Large intestine (tissue), 3 donors: ENCODE measurements at regions not wholly inside any gene's neighbourhood (a gene's known extent, or its start where the extent isn't known, plus 50 kb on each side); places are given as distances from the start of the nearest gene placed in this dataset.

Experiments
- DNase-seq, 2 donors: peaks; one replicate each; pipeline versions ENCODE4 v3.0.0 to v3.0.0-alpha.2; 2013
- H3K27ac ChIP-seq: one replicate; pipeline ENCODE4 v1.5.1; 2013; ENCODE audit warnings: low read length
- H3K27me3 ChIP-seq: 2 replicates; pipeline ENCODE4 v1.6.1; 2013; ENCODE audit warnings: low read length; ENCODE audit not compliant: control insufficient read depth, insufficient read depth
- H3K36me3 ChIP-seq: 2 replicates; pipeline ENCODE4 v1.6.1; 2013; ENCODE audit warnings: low read length; ENCODE audit not compliant: control insufficient read depth, insufficient read depth
- H3K4me1 ChIP-seq: one replicate; pipeline ENCODE4 v1.6.1; 2013; ENCODE audit warnings: low read length; ENCODE audit not compliant: control insufficient read depth, insufficient read depth
- H3K4me3 ChIP-seq: one replicate; pipeline ENCODE4 v1.5.1; 2013; ENCODE audit warnings: low read length
- H3K9me3 ChIP-seq: one replicate; pipeline ENCODE4 v1.6.1; 2013; ENCODE audit warnings: mild to moderate bottlenecking, low read depth, low read length, moderate library complexity; ENCODE audit not compliant: control insufficient read depth
- WGBS: methylation state at CpG from one replicate; pipeline ENCODE4 v1.1.5; 2013; ENCODE audit warnings: low lambda C conversion rate; ENCODE audit not compliant: insufficient coverage; 5-methylcytosine and 5-hydroxymethylcytosine counted together

DNA sequence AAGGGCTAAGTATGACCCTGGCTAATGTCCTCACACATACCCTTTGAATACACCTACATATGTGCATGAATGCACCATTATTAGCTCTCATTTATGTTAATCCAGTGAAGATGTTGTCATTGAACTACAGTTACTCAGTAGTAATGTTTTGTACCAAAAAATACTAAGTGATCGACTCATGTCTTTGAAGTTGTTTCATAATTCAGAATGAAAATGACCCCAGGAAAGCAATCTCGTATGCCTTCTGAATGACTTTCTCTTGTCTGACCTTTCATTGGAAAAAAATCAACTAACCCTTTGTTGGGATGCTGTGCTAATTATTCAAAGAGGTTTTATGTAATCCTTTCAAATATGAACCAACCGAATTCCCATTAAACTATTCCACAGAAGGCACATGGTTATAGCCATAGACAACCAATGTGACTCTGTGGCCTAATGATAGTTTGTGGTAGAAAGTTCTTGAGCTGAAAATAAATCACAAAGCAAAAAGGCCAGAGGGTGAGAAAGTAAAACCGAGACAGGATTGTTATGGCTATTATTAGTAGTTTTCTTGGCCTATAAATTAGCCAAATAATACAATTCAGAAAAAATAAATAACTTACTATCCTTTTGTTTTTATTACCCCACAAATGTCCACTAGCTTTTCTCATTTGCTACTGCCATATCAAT is 86.8 kb upstream of the STARD13 start:
- no peak overlapping the region for H3K27ac ChIP-seq

DNA sequence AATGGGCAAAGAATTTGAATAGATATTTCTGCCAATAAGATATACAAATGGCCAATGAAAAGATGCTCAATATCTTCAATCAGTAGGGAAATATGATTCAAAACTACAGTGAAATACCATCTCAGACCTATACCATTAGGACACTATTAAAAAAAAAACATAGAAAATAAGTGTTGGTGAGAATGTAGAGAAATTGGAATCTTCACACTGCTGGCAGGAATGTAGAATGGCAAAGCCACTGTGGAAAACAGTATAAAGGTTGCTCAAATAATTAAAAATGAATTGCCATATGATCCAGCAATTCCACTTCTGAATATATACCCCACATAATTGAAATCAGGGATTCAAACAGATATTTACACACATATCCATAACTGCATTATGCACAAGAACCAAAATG is 88.1 kb upstream of the STARD13 start:
- Histone ChIP-seq H3K9me3 (no peaks in the 10 kb centered on the region), H3K36me3 (no peaks in the 10 kb centered on the region), H3K27ac (no peak overlapping the region), H3K4me1 (no peaks in the 10 kb centered on the region), H3K27me3 (no peaks in the 10 kb centered on the region), H3K4me3 (no peak overlapping the region)
- no peak for DNase-seq

More for the DNA sequence above, 86.8 kb upstream of the STARD13 start:
- H3K4me1 ChIP-seq = no peaks in the 10 kb centered on the region
- no peak for DNase-seq
- H3K27me3 ChIP-seq = no peaks in the 10 kb centered on the region
- WGBS = 100% methylated on average over 1 of the region's 4 CpGs
- H3K9me3 ChIP-seq = no peaks in the 10 kb centered on the region
- H3K36me3 ChIP-seq = no peaks in the 10 kb centered on the region
- no peak overlapping the region for H3K4me3 ChIP-seq

DNA sequence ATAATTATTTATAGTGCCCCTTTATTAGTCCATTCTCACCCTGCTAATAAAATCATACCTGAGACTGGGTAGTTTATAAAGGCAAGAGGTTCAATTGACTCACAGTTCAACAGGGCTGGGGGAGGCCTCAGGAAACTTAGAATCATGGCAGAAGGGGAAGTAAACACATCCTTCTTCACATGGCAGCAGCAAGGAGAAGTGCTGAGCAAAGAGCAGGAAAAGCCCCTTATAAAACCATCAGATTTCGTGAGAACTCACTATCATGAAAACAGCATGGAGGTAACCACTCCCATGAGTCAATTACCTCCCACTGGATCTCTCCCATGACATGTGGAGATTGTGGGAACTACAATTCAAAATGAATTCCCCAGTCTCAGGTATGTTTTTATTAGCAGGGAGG is 89.9 kb upstream of the STARD13 start:
- H3K36me3 ChIP-seq = no peaks in the 10 kb centered on the region
- WGBS = no CpG with 5 or more reads among the region's 1 CpG
- H3K4me1 ChIP-seq = no peaks in the 10 kb centered on the region
- H3K4me3 ChIP-seq = no peak overlapping the region
- no peaks in the 10 kb centered on the region for H3K9me3 ChIP-seq
- DNase-seq = no peak
- no peaks in the 10 kb centered on the region for H3K27me3 ChIP-seq
- H3K27ac ChIP-seq = no peak overlapping the region

DNA sequence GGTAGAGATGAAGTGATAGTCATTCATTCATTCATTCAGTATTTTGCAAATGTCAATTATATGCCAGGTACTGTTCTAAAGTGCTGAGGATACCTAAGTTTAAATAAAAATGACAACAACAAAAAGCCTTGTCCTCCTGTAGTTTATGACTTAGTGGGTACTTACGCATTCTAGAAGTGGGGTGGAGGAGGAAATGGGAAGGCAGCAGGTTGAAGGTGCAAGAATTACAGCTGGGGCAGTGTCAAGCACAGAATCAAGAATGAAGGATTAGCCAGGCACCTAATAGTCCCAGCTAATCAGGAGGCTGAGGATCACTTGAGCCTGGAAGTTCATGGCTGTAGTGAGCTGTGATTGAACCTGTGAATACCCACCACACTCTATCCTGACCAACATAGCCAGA is 90.7 kb upstream of the STARD13 start:
- H3K36me3 ChIP-seq = no peaks in the 10 kb centered on the region
- no peak overlapping the region for H3K27ac ChIP-seq
- DNase-seq = no peak
- no peak overlapping the region for H3K4me3 ChIP-seq
- H3K27me3 ChIP-seq = no peaks in the 10 kb centered on the region
- H3K9me3 ChIP-seq = no peaks in the 10 kb centered on the region
- H3K4me1 ChIP-seq = no peaks in the 10 kb centered on the region
- WGBS = 100% methylated on average over 1 of the region's 1 CpG

DNA sequence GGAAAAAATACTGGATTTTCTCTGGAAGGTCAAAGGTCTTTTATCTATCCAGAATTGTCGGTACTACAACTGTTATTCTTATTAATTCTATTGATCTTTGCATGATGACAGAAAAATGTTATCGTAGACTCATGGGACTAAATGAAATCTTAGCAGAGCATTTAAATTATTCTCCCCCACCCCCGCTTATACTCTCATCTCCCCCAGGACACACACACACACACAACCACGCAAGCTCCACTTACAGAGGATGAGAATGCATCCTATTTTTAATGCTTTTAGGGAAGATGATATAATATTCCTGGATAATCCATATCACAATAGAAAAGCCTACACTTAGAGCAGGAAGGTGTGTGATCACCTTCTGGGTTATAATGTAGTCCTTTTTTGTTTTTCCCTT is 91.9 kb upstream of the STARD13 start:
- no peak overlapping the region for H3K27ac ChIP-seq
- no peaks in the 10 kb centered on the region for H3K9me3 ChIP-seq
- no peak overlapping the region for H3K4me3 ChIP-seq
- no peaks in the 10 kb centered on the region for H3K36me3 ChIP-seq
- H3K27me3 ChIP-seq = no peaks in the 10 kb centered on the region
- no peaks in the 10 kb centered on the region for H3K4me1 ChIP-seq
- 80% methylated on average over 1 of the region's 4 CpGs for WGBS
- no peak for DNase-seq

DNA sequence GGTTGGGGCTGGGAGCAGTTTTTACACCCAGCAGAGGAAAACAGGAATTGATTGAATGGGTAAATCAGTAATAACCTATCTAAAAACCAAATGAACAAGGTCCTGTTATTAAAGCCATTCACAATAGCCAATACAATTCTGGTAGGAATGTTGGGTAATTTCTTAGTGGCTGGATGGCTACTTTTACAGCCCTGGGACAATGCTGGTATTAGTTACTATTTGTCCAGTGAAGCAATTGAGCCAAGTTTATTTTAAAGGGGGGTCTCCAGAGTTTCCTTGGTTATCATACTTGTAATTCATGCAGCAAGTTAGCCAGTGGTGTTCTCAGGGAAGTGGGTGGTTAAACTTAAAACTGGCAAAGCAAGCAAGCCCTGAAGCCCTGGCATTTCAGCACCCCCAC is 92.3 kb upstream of the STARD13 start:
- H3K27me3 ChIP-seq = no peaks in the 10 kb centered on the region
- DNase-seq = no peak
- H3K9me3 ChIP-seq = no peaks in the 10 kb centered on the region
- H3K4me1 ChIP-seq = no peaks in the 10 kb centered on the region
- H3K36me3 ChIP-seq = no peaks in the 10 kb centered on the region
- H3K27ac ChIP-seq = no peak overlapping the region
- no peak overlapping the region for H3K4me3 ChIP-seq

DNA sequence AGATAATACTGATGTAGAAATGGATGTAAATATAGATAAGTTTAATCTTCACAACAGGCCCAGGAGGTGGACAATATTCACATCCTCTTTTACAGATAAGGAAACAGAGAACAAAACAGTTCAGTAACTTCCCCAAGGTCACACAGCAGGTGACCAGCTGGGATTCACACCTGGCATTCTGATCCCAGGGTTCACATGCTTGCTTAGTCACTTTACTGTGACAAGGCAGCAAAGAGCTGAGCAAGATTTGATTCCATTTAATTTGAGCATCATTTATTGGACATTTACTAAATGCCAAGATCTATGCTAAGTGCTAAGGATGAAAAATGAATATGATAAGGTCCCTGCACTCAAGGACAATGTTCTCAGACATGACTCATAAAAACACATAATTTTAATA is 94.1 kb upstream of the STARD13 start:
- Histone ChIP-seq H3K27me3 (no peaks in the 10 kb centered on the region), H3K4me1 (no peaks in the 10 kb centered on the region), H3K36me3 (no peaks in the 10 kb centered on the region), H3K4me3 (no peak overlapping the region), H3K9me3 (no peaks in the 10 kb centered on the region), H3K27ac (no peak overlapping the region)
- DNase-seq = no peak

DNA sequence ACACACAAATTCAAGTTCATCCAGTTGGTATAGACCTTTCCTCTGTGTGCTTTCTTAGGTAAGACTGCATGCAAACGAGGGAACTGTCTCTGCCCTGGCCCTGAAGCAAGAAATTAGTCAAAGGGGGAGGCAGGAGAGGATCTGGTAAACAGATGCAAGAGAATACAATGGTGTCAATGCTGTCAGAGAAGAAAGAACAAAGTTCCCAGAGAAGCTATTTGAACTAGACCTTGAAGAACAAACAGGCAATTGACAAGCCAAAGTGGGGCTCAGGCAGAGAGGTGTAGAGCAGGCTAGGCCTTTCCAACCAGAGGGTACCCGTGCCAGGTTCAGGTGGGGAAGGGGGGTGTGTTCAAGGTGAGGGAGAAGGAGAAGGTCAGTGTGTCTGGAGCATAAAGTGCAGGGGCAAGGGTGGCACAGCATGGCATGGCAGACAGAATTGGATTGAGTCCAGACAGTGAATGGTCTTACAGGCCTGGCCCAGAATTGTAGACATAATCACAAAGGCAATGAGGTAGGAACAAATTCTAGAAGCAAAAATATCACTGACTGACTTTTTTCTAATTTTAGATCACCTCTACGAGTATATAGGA is 95.0 kb upstream of the STARD13 start:
- no peak overlapping the region for H3K4me3 ChIP-seq
- H3K27ac ChIP-seq = no peak overlapping the region
- H3K36me3 ChIP-seq = no peaks in the 10 kb centered on the region
- H3K4me1 ChIP-seq = no peaks in the 10 kb centered on the region
- H3K27me3 ChIP-seq = no peaks in the 10 kb centered on the region
- DNase-seq = no peak
- 88% methylated on average over 1 of the region's 3 CpGs for WGBS
- H3K9me3 ChIP-seq = no peaks in the 10 kb centered on the region

DNA sequence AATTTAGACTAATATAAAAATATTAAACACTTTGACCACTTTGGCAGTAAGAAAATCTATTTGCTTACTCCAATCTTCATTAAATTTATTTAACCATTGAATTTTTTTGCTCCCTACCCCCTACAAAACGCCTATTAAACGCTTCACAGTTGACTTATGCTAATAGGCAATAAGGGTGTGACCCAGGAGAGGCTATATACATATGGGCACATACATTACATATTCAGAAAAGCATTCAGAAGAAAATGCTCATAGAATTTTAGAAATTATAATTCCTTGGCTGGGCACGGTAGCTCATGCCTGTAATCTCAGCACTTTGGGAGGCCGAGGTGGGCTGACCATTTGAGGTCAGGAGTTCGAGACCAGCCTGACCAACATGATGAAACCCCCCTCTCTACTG is 95.6 kb upstream of the STARD13 start:
- Histone ChIP-seq H3K27me3 (no peaks in the 10 kb centered on the region), H3K27ac (no peak overlapping the region), H3K4me1 (no peaks in the 10 kb centered on the region), H3K9me3 (no peaks in the 10 kb centered on the region), H3K36me3 (no peaks in the 10 kb centered on the region), H3K4me3 (no peak overlapping the region)
- DNase-seq = no peak
- WGBS = no CpG with 5 or more reads among the region's 5 CpGs

DNA sequence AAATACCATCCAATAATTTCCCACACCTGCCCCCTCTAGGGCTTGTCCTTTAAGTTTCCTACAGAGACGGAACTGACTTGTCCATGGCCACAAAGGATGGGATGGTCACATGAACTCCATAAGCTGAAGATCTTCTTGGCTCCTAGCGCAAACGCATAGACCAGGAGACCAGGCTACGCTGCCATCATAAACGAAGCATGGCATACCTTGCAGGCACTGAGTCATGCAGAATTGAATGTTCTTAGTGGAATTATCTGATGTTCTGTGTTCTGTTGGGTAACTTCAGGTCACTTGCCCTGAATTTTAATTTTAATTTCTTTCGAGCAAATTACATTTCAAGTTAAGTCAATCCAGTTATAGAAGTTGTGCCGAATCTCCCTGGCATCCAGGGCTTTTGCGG is 96.4 kb upstream of the STARD13 start:
- WGBS = 100% methylated on average over 2 of the region's 8 CpGs

More for the DNA sequence above, 96.4 kb upstream of the STARD13 start:
- no peak overlapping the region for H3K27ac ChIP-seq
- no peaks in the 10 kb centered on the region for H3K36me3 ChIP-seq
- H3K4me1 ChIP-seq = no peaks in the 10 kb centered on the region
- H3K4me3 ChIP-seq = no peak overlapping the region
- no peak for DNase-seq
- no peaks in the 10 kb centered on the region for H3K27me3 ChIP-seq
- no peaks in the 10 kb centered on the region for H3K9me3 ChIP-seq
